ENCODE measurements at regions not wholly inside any gene's neighbourhood (a gene's known extent, or its start where the extent isn't known, plus 50 kb on each side); places are given as distances from the start of the nearest gene placed in this dataset.
"Not testable (repeated sequence)": the region's sequence is repeated elsewhere in the genome, so short reads cannot be mapped to it uniquely, and the experiment has no call there.

DNA sequence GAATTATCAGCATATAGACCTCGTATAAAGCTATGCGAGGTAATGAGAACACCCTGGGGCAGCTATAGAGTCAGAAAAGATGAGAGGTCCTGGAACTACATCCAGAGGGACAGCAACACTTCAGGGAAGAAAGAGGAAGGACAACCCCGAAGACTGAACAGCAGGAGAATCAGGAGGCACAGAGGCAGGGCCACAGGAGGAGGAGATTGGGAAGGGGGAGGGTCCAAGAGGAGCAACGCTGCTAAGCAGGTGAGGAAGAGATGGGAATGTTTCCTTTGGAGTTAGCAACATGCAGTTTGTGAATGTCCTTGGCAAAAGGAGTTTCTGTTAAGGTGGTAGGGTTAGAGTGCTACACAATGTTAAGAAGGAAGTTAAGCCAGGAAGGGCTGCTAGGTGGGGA lies 79.5 kb upstream of the OLIG3 start:
- no peak for FAIRE-seq
- no peak overlapping the region for H3K4me3 ChIP-seq (ENCODE audit: low read length in 3 of 3)
- H3K9me3 ChIP-seq (ENCODE audit: control insufficient read depth in 2 of 3, insufficient read depth in 1 of 3, low read length in 3 of 3) = no peaks in the 10 kb centered on the region
- no peaks in the 10 kb centered on the region for H3K27me3 ChIP-seq (ENCODE audit: control insufficient read depth, insufficient read depth, low read length)
- H3K27ac ChIP-seq (ENCODE audit: low read depth in 2 of 2, low read length in 2 of 2) = no peak overlapping the region
- H3K4me1 ChIP-seq (ENCODE audit: control insufficient read depth in 2 of 3, insufficient read depth in 2 of 3, low read depth in 1 of 3, low read length in 3 of 3) = no peaks in the 10 kb centered on the region
- DNase-seq = no peak
- no peak overlapping the region for H3K9ac ChIP-seq (ENCODE audit: low read length in 3 of 3)
- intact Hi-C loops (cut with DNase I) = no loop called here
- TF ChIP-seq, protein P1, sequence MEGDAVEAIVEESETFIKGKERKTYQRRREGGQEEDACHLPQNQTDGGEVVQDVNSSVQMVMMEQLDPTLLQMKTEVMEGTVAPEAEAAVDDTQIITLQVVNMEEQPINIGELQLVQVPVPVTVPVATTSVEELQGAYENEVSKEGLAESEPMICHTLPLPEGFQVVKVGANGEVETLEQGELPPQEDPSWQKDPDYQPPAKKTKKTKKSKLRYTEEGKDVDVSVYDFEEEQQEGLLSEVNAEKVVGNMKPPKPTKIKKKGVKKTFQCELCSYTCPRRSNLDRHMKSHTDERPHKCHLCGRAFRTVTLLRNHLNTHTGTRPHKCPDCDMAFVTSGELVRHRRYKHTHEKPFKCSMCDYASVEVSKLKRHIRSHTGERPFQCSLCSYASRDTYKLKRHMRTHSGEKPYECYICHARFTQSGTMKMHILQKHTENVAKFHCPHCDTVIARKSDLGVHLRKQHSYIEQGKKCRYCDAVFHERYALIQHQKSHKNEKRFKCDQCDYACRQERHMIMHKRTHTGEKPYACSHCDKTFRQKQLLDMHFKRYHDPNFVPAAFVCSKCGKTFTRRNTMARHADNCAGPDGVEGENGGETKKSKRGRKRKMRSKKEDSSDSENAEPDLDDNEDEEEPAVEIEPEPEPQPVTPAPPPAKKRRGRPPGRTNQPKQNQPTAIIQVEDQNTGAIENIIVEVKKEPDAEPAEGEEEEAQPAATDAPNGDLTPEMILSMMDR (IDR thresholded peaks at IDR 0.05; ENCODE audit: borderline replicate concordance, extremely low read depth, insufficient read depth) = no peak
- H3K36me3 ChIP-seq (ENCODE audit: control insufficient read depth in 2 of 3, insufficient read depth in 3 of 3, low read length in 3 of 3) = no peaks in the 10 kb centered on the region

DNA sequence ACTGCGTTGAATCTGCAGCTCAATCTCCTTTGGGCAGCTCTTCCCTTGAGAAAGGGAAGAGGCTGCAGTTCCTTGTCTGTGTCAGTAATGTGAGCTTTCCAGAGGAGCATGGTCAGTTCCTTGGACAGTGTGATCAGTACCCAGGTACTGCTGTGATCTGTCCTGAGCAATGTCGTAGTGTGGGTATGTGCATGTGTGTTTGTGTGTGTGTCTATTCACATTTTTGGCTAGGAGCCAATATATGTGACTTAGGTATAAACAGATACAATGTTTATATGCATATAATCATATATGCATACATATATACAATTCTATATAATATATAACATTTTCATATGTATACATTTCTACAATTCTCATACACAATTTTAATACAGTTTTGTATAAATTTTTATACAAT lies 85.4 kb upstream of the OLIG3 start:
- H3K27me3 ChIP-seq (ENCODE audit: control insufficient read depth, insufficient read depth, low read length) = no peaks in the 10 kb centered on the region
- no peak for DNase-seq
- intact Hi-C loops (cut with DNase I) = no loop called here
- no peak overlapping the region for H3K27ac ChIP-seq (ENCODE audit: low read depth in 2 of 2, low read length in 2 of 2)
- no peaks in the 10 kb centered on the region for H3K36me3 ChIP-seq (ENCODE audit: control insufficient read depth in 2 of 3, insufficient read depth in 3 of 3, low read length in 3 of 3)
- H3K4me3 ChIP-seq (ENCODE audit: low read length in 3 of 3) = no peak overlapping the region
- H3K9me3 ChIP-seq (ENCODE audit: control insufficient read depth in 2 of 3, insufficient read depth in 1 of 3, low read length in 3 of 3) = no peaks in the 10 kb centered on the region
- no peak for FAIRE-seq
- no peak overlapping the region for H3K9ac ChIP-seq (ENCODE audit: low read length in 3 of 3)
- TF ChIP-seq, protein P1 (IDR thresholded peaks at IDR 0.05; ENCODE audit: borderline replicate concordance, extremely low read depth, insufficient read depth) = no peak
- no peaks in the 10 kb centered on the region for H3K4me1 ChIP-seq (ENCODE audit: control insufficient read depth in 2 of 3, insufficient read depth in 2 of 3, low read depth in 1 of 3, low read length in 3 of 3)

DNA sequence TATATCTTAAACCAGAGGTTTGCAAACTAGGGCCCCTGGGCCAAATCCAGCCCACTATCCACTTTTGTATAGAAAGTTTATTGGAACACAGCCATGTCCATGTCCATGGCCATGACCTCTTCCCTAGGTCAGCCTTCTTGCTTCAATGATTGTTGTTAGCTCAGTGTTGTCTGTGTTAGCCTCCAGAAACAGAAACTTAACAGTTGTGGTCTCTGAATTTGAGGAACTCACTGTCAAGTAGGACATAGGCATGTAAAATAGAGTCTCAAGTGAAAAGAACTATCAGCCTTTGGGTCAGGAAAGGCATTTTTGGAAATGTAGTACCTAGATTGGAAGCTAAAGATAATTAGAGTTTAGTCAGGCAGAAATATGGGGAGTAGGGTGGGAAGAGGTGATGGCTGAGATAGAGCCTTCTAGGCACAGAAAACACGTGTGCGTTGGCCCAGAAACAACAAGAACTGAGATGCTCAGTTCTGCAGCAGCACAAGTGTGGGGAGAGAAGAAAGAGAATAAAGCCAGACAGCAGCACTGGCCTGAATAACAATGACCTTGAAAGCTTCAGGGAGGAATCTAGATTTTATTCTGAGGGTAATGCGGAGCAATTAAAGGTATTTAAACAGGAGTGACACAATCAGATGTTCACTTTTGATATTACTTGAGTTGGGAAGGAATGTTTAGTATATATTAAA lies 87.0 kb upstream of the OLIG3 start:
- no peak overlapping the region for H3K4me3 ChIP-seq (ENCODE audit: low read length in 3 of 3)
- DNase-seq = no peak
- H3K4me1 ChIP-seq (ENCODE audit: control insufficient read depth in 2 of 3, insufficient read depth in 2 of 3, low read depth in 1 of 3, low read length in 3 of 3) = no peaks in the 10 kb centered on the region
- H3K36me3 ChIP-seq (ENCODE audit: control insufficient read depth in 2 of 3, insufficient read depth in 3 of 3, low read length in 3 of 3) = no peaks in the 10 kb centered on the region
- no peaks in the 10 kb centered on the region for H3K27me3 ChIP-seq (ENCODE audit: control insufficient read depth, insufficient read depth, low read length)
- TF ChIP-seq, protein P1 (IDR thresholded peaks at IDR 0.05; ENCODE audit: borderline replicate concordance, extremely low read depth, insufficient read depth) = no peak
- no peak overlapping the region for H3K27ac ChIP-seq (ENCODE audit: low read depth in 2 of 2, low read length in 2 of 2)
- H3K9ac ChIP-seq (ENCODE audit: low read length in 3 of 3) = no peak overlapping the region
- FAIRE-seq = no peak
- no peaks in the 10 kb centered on the region for H3K9me3 ChIP-seq (ENCODE audit: control insufficient read depth in 2 of 3, insufficient read depth in 1 of 3, low read length in 3 of 3)
- intact Hi-C loops (cut with DNase I) = no loop called here

DNA sequence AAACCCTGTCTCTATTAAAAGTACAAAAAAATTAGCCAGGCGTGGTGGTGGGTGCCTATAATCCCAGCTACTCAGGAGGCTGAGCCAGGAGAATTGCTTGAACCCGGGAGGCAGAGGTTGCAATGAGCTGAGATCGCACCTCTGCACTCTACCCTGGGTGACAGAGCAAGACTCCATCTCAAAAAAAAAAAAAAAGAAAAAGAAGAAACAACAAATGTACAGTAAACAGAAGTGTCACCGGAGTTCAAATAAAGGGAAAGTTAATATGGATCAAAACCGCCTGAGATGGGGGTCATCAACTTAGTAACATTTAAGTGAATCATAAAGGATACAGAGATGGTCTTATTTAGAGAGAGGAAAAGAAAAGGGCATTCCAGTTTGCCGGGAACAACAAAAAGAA lies 89.3 kb upstream of the OLIG3 start:
- H3K27ac ChIP-seq (ENCODE audit: low read depth in 2 of 2, low read length in 2 of 2); intact Hi-C loops (cut with DNase I); FAIRE-seq; H3K4me1 ChIP-seq (ENCODE audit: control insufficient read depth in 2 of 3, insufficient read depth in 2 of 3, low read depth in 1 of 3, low read length in 3 of 3); DNase-seq; H3K4me3 ChIP-seq (ENCODE audit: low read length in 3 of 3); H3K27me3 ChIP-seq (ENCODE audit: control insufficient read depth, insufficient read depth, low read length); H3K9ac ChIP-seq (ENCODE audit: low read length in 3 of 3); H3K36me3 ChIP-seq (ENCODE audit: control insufficient read depth in 2 of 3, insufficient read depth in 3 of 3, low read length in 3 of 3); H3K9me3 ChIP-seq (ENCODE audit: control insufficient read depth in 2 of 3, insufficient read depth in 1 of 3, low read length in 3 of 3): not testable (repeated sequence)
